Heart right ventricle (tissue), 16 donors: ENCODE measurements at regions not wholly inside any gene's neighbourhood (a gene's known extent, or its start where the extent isn't known, plus 50 kb on each side); places are given as distances from the start of the nearest gene placed in this dataset.

Experiments
- ATAC-seq, 8 donors: fragments of 200-7000 bp; cut with Tn5 transposase; one replicate each; pipeline ENCODE4 v1.9.1; 2020; ENCODE audit warnings: mild to moderate bottlenecking in 8 of 8, moderate library complexity in 8 of 8, moderate number of reproducible peaks in 1 of 8
- DNase-seq, 2 donors: peaks; one replicate each; pipeline ENCODE4 v3.0.0-alpha.2; 2020
- H3K27ac ChIP-seq, 10 donors: fragments of 200-600 bp; sonication (generic) in 2 of 10; one replicate each; pipeline versions ENCODE4 v1.5.0 to v1.8.0; 2020 to 2022; ENCODE audit warnings: mild to moderate bottlenecking in 3 of 10
- H3K27me3 ChIP-seq, 7 donors: fragments of 200-600 bp; one replicate each; pipeline ENCODE4 v1.8.0; 2021 to 2022; ENCODE audit warnings: mild to moderate bottlenecking in 2 of 7
- H3K36me3 ChIP-seq, 9 donors: fragments of 200-600 bp; sonication (generic) in 1 of 9; one replicate each; pipeline versions ENCODE4 v1.5.0 to v1.8.0; 2020 to 2022; ENCODE audit warnings: mild to moderate bottlenecking in 2 of 9
- H3K4me1 ChIP-seq, 9 donors: fragments of 200-600 bp; sonication (generic) in 1 of 9; one replicate each; pipeline versions ENCODE4 v1.5.0 to v1.8.0; 2020 to 2022; ENCODE audit warnings: mild to moderate bottlenecking in 4 of 9
- H3K4me3 ChIP-seq, 10 donors: fragments of 200-600 bp; sonication (generic) in 2 of 10; one replicate each; pipeline versions ENCODE4 v1.5.0 to v1.8.0; 2020 to 2022; ENCODE audit warnings: mild to moderate bottlenecking in 7 of 10, moderate library complexity in 2 of 10
- H3K9me3 ChIP-seq, 11 donors: fragments of 200-600 bp in 10 of 11; sonication (generic) in 2 of 11; one replicate each; pipeline versions ENCODE4 v1.5.0 to v1.8.0; 2013 to 2022; ENCODE audit warnings: mild to moderate bottlenecking in 2 of 11, control low read depth in 1 of 11, moderate library complexity in 1 of 11
- WGBS, 2 donors: extraction: QIAGEN DNeasy Blood & Tissue Kit; methylation state at CpG; one replicate each; pipeline ENCODE4 v1.1.7; 2013; ENCODE audit warnings: inconsistent platforms in 1 of 2; 5-methylcytosine and 5-hydroxymethylcytosine counted together
- intact Hi-C, 10 donors: fragments of 100-400 bp; cut with DNase I; formaldehyde crosslinking; loops; one replicate each; pipeline versions ENCODE4 v1.11.1 to v1.14.2; 2022
- TF ChIP-seq, protein P1 (sequence below), 9 donors: fragments of 200-600 bp; sonication (generic) in 2 of 9; IDR thresholded peaks; one replicate each; pipeline versions ENCODE4 v1.5.0 to v1.8.0; 2021 to 2022; ENCODE audit warnings: antibody characterized with exemption in 9 of 9, mild to moderate bottlenecking in 5 of 9, moderate library complexity in 1 of 9
- donor health status: Arrhythmogenic right ventricular cardiomyopathy.
- donor health status: ischemic (EF 13 %, LVEDD 7.1; RV severe dilation, severe dysfunction).
- donor health status: healthy with polysubstance abuse.
- donor health status: DM: no; HTN: yes; CAD: no.
- donor health status: DM: no; HTN: no; CAD: no.
- donor health status: ischemic (EF 25% LVEDD 6.9; RV normal size, moderate dysfunction).
- donor health status: ischemic (EF 25% LVEDD 5.7; RV mildly dilated, moderate dysfunction).
- donor health status: healthy.
- donor health status: DM: yes; HTN: yes; CAD: no.
- donor health status: Ischemic cardiomyopathy.
- donor health status: ischemic (EF 35%, LVEDD 5.7; RV mildly dilated, moderate dysfunction).
- donor health status: nonischemic (EF 11% LVEDD 7.7; RV severe dilation, severe dysfunction).
- donor health status: DM: yes; HTN: yes; CAD: no.
- donor health status: PGD.
- donor health status: ischemic (EF 29% LVEDD 5.4; RV normal size, mild dysfunction).
- donor health status: nonischemic (EF 23%, LVEDD 6.1; RV moderate dilation, normal function).

DNA sequence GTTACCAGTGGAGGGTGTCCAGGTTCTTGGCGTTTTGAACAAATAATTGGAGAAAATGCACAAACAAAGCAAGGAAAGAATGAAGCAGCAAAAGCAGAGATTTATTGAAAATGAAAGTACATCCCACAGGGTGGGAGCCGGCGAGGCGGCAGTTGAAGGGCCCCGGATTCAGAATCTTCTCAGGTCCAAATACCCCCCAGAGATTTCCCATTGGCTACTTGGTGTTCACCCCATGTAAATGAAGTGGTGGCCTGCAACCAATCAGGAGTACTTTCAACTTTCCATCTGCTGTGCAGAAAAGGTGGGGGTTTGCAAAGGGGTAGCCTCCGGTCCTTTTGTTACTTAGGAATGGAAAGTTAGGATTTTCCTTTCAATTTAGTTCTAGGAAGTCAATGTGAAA is 1447.0 kb downstream of the C4orf33 start:
- TF ChIP-seq, protein P1, sequence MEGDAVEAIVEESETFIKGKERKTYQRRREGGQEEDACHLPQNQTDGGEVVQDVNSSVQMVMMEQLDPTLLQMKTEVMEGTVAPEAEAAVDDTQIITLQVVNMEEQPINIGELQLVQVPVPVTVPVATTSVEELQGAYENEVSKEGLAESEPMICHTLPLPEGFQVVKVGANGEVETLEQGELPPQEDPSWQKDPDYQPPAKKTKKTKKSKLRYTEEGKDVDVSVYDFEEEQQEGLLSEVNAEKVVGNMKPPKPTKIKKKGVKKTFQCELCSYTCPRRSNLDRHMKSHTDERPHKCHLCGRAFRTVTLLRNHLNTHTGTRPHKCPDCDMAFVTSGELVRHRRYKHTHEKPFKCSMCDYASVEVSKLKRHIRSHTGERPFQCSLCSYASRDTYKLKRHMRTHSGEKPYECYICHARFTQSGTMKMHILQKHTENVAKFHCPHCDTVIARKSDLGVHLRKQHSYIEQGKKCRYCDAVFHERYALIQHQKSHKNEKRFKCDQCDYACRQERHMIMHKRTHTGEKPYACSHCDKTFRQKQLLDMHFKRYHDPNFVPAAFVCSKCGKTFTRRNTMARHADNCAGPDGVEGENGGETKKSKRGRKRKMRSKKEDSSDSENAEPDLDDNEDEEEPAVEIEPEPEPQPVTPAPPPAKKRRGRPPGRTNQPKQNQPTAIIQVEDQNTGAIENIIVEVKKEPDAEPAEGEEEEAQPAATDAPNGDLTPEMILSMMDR (IDR thresholded peaks at IDR 0.05), result no peak
- intact Hi-C loops, result no loop called here
- Histone ChIP-seq H3K9me3 (no peaks in the 10 kb centered on the region), H3K27me3 (no peaks in the 10 kb centered on the region), H3K36me3 (no peaks in the 10 kb centered on the region), H3K27ac (no peak overlapping the region), H3K4me1 (no peaks in the 10 kb centered on the region), H3K4me3 (no peak overlapping the region)
- no peak for DNase-seq
- no peak for ATAC-seq
- WGBS, 2 donors, result 89 to 94% methylated on average over 6 of the region's 6 CpGs

DNA sequence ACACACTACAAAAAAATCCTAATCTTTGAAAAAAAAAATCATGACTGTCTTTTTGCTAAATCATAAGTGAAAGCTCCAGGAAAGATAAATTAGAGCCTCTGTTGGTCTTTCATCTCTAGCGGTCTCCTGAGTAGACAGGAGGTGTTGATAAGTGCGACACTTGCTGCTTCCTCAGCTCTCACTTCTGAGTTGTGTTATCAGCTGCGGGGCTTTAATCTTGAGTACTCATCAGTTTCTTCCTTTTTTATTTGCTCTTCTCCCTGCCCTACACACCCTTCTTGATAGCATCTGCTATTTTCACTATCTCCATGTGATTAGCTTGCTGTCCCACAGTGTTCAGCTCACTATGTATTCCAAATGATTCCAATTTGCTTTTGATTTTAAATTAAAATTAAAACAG is 1449.2 kb downstream of the C4orf33 start:
- no peaks in the 10 kb centered on the region for H3K4me1 ChIP-seq
- H3K27ac ChIP-seq, result no peak overlapping the region
- H3K9me3 ChIP-seq, result peaks cover 0 to 3% (median 0%) of the 10 kb centered on the region in 11 donors
- WGBS, 2 donors, result 13 to 27% methylated on average over 3 of the region's 3 CpGs
- H3K4me3 ChIP-seq, result no peak overlapping the region
- H3K27me3 ChIP-seq, result no peaks in the 10 kb centered on the region
- no peak for DNase-seq
- TF ChIP-seq, protein P1 (IDR thresholded peaks at IDR 0.05), result no peak
- intact Hi-C loops, result no loop called here
- no peaks in the 10 kb centered on the region for H3K36me3 ChIP-seq
- ATAC-seq, result no peak

DNA sequence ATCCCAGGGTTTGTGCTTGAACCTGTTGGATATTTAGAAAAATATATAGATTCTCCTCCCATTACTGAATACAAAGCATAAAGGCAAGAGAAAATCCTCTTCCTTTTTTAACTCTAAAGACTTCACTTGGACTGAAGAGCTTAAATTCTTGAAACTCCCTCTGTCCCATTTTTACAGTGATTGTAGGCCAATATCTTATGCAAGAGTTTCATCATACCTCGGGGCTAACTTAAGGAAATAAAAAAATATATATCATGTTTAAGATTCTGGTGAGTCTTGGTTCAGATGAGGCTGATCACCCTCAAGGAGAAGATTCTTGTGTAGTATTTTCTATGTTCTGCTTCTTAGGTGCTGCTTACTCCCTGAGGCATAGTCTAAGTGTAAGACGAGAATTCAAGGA is 1449.6 kb downstream of the C4orf33 start:
- Histone ChIP-seq H3K9me3 (peaks cover 0 to 3% (median 0%) of the 10 kb centered on the region in 11 donors), H3K27ac (no peak overlapping the region), H3K4me1 (no peaks in the 10 kb centered on the region), H3K4me3 (no peak overlapping the region), H3K27me3 (no peaks in the 10 kb centered on the region), H3K36me3 (no peaks in the 10 kb centered on the region)
- intact Hi-C loops, result no loop called here
- TF ChIP-seq, protein P1 (IDR thresholded peaks at IDR 0.05), result no peak
- DNase-seq (no peak), ATAC-seq (no peak)
- WGBS, 2 donors, result 41 to 44% methylated on average over 2 of the region's 2 CpGs

DNA sequence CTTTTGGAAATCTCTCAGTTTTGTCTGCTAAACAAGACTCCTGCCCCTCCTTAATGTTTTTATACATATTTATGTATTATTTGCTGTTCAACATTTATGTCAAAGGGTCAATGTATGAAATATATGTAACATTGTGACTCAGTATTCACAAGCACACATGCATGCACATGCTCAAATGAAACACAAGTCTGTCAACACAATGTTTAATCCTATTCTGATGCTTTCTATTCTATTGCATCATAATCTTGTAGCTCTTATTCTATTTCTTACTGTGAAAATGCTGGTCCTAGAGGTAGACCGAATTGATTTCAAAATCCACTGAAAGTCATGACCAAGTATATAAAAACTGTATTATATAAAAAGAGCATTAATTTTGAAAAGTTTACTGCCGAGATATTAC is 1463.3 kb downstream of the C4orf33 start:
- intact Hi-C loops, result no loop called here
- Histone ChIP-seq H3K36me3 (no peaks in the 10 kb centered on the region), H3K27ac (no peak overlapping the region), H3K27me3 (no peaks in the 10 kb centered on the region), H3K9me3 (peaks cover 0 to 12% (median 0%) of the 10 kb centered on the region in 11 donors), H3K4me1 (no peaks in the 10 kb centered on the region), H3K4me3 (no peak overlapping the region)
- ATAC-seq, result no peak
- TF ChIP-seq, protein P1 (IDR thresholded peaks at IDR 0.05), result no peak
- 42 to 44% methylated on average over 2 of the region's 2 CpGs for WGBS, 2 donors
- no peak for DNase-seq
